GM12878 (cell line): ENCODE measurements at regions not wholly inside any gene's neighbourhood (a gene's known extent, or its start where the extent isn't known, plus 50 kb on each side); places are given as distances from the start of the nearest gene placed in this dataset.

Source experiments
- ATAC-seq: fragments of 200-7000 bp; cut with Tn5 transposase; 3 replicates; pipeline ENCODE4 v1.9.1; 2020; ENCODE audit warnings: mild to moderate bottlenecking, moderate library complexity
- BruUV-seq: library from RNA; stranded (reverse); fragments of 400-500 nt; replicated peaks from 2 replicates; lab custom pipeline; 2021; lab: Mats Ljungman, UMichigan
- CTCF ChIA-PET: fragments of 300-600 bp; sonication (Branson Sonifier 250); formaldehyde crosslinking; extraction: SDS; loops from one replicate; lab custom pipeline; 2021; ENCODE audit warnings: inconsistent platforms; lab: Yijun Ruan, JAX
- POLR2A ChIA-PET: fragments of 350-600 bp; formaldehyde crosslinking; extraction: SDS; loops from one replicate; lab custom pipeline; 2021; ENCODE audit warnings: inconsistent platforms; lab: Charles Lee
- RAD21 ChIA-PET: fragments of 300-600 bp; sonication (Branson Sonifier 250); formaldehyde crosslinking; loops from one replicate; lab custom pipeline; 2023; ENCODE audit warnings: antibody characterized with exemption; ENCODE audit not compliant: unreplicated experiment; lab: Charles Lee
- SMC1A ChIA-PET: fragments of 300-600 bp; sonication (Branson Sonifier 250); formaldehyde crosslinking; loops from one replicate; lab custom pipeline; 2023; ENCODE audit not compliant: unreplicated experiment, uncharacterized antibody; lab: Charles Lee
- DNase-seq: peaks from one replicate; pipeline ENCODE4 v3.0.0-alpha.2; 2011; ENCODE audit warnings: low read depth, low spot score
- FAIRE-seq: peaks from 3 replicates; lab custom pipeline; 2011; peaks lifted over from hg19 to GRCh38; lab: Jason Lieb, UNC
- H2AFZ ChIP-seq: 2 replicates; pipeline ENCODE4 v1.6.0; 2011; ENCODE audit warnings: low read depth, low read length, control low read depth; ENCODE audit not compliant: control insufficient read depth
- H3K27ac ChIP-seq: 2 replicates; pipeline ENCODE4 v1.5.1; 2011; ENCODE audit warnings: control low read depth; ENCODE audit not compliant: control insufficient read depth, insufficient read depth
- H3K27me3 ChIP-seq, 2 experiments: replicated peaks in 1 of 2; 2 replicates each; pipeline versions ENCODE4 v1.6.0 to v1.6.1; 2011; ENCODE audit warnings: low read length in 1 of 2; ENCODE audit not compliant: control insufficient read depth in 2 of 2, insufficient read depth in 2 of 2
- H3K36me3 ChIP-seq, 2 experiments: 2 replicates each; pipeline ENCODE4 v1.5.1; 2011; ENCODE audit warnings: low read length in 1 of 2; ENCODE audit not compliant: control insufficient read depth in 2 of 2, insufficient read depth in 2 of 2
- H3K4me1 ChIP-seq: 2 replicates; pipeline ENCODE4 v1.6.1; 2011; ENCODE audit warnings: mild to moderate bottlenecking, low read length, moderate library complexity, mixed read lengths; ENCODE audit not compliant: control insufficient read depth, insufficient read depth
- H3K4me2 ChIP-seq: 2 replicates; pipeline ENCODE4 v1.6.0; 2011; ENCODE audit warnings: control low read depth; ENCODE audit not compliant: control insufficient read depth, insufficient read depth
- H3K4me3 ChIP-seq: fragments of 200-600 bp; sonication (generic); 2 replicates; pipeline ENCODE4 v1.5.1; 2016
- H3K79me2 ChIP-seq: 2 replicates; pipeline ENCODE4 v1.6.0; 2011; ENCODE audit warnings: low read length; ENCODE audit not compliant: control insufficient read depth, insufficient read depth
- H3K9ac ChIP-seq: 2 replicates; pipeline ENCODE4 v1.8.0; 2011; ENCODE audit warnings: low read length, control low read depth, mixed read lengths; ENCODE audit not compliant: control insufficient read depth, insufficient read depth
- H3K9me3 ChIP-seq: replicated peaks from 3 replicates; pipeline ENCODE4 v1.5.1; 2011; ENCODE audit warnings: mild to moderate bottlenecking, low read length; ENCODE audit not compliant: control insufficient read depth, insufficient read depth
- H4K20me1 ChIP-seq: 2 replicates; pipeline ENCODE4 v1.6.0; 2011; ENCODE audit not compliant: control insufficient read depth, insufficient read depth
- CEBPB ChIP-seq, 2 experiments: fragments of 150-350 bp in 1 of 2; IDR thresholded peaks; 2 replicates each; pipeline ENCODE4 v1.6.1; 2012 to 2014; ENCODE audit warnings: low read depth in 2 of 2, low read length in 2 of 2, borderline replicate concordance in 1 of 2, inconsistent platforms in 1 of 2
- CREB1 ChIP-seq: IDR thresholded peaks from 2 replicates; pipeline ENCODE4 v1.6.1; 2012; ENCODE audit warnings: low read depth, mild to moderate bottlenecking, inconsistent platforms
- HDAC6 ChIP-seq: fragments of 200-600 bp; sonication (generic); IDR thresholded peaks from one replicate; pipeline ENCODE4 v1.8.0; 2017; ENCODE audit warnings: antibody characterized with exemption; ENCODE audit not compliant: unreplicated experiment
- IKZF1 ChIP-seq: fragments of 450-650 bp; conservative IDR thresholded peaks from 2 replicates; pipeline ENCODE4 v1.6.1; 2017; ENCODE audit warnings: antibody characterized with exemption, mild to moderate bottlenecking
- IRF4 ChIP-seq: IDR thresholded peaks from 2 replicates; pipeline ENCODE4 v1.6.1; 2011; ENCODE audit warnings: low read depth, low read length
- NFYB ChIP-seq: IDR thresholded peaks from 2 replicates; pipeline ENCODE4 v1.6.1; 2011; ENCODE audit warnings: low read depth, mild to moderate bottlenecking, low read length, improper control_type of control experiment, moderate library complexity; ENCODE audit not compliant: insufficient read depth
- PML ChIP-seq: IDR thresholded peaks from 2 replicates; pipeline ENCODE4 v1.6.1; 2012; ENCODE audit warnings: low read length, inconsistent platforms
- RAD21 ChIP-seq: IDR thresholded peaks from 2 replicates; pipeline ENCODE4 v1.6.1; 2011; ENCODE audit warnings: mild to moderate bottlenecking, low read depth, low read length, moderate library complexity; ENCODE audit not compliant: insufficient read depth
- RELA ChIP-seq: fragments of 450-650 bp; IDR thresholded peaks from 2 replicates; pipeline ENCODE4 v1.8.0; 2014; ENCODE audit warnings: borderline replicate concordance; ENCODE audit not compliant: partially characterized antibody
- SMAD1 ChIP-seq: fragments of 450-650 bp; IDR thresholded peaks from 2 replicates; pipeline ENCODE4 v1.6.1; 2018; ENCODE audit warnings: mild to moderate bottlenecking, low read depth; ENCODE audit not compliant: partially characterized antibody
- WGBS: methylation state at CpG from one replicate; pipeline ENCODE4 v1.1.6; 2016; ENCODE audit warnings: low lambda C conversion rate; ENCODE audit not compliant: insufficient replicate concordance, insufficient coverage; ENCODE audit errors: missing lambda C conversion rate; 5-methylcytosine and 5-hydroxymethylcytosine counted together
- in situ Hi-C: fragments of 300-500 bp; cut with MboI; formaldehyde crosslinking; loops from 9 replicates; pipeline ENCODE4 v1.14.3; 2018; ENCODE audit warnings: mixed read lengths
- intact Hi-C: fragments of 100-400 bp; cut with micrococcal nuclease; formaldehyde crosslinking; loops from one replicate; pipeline ENCODE4 v1.14.2; 2022; ENCODE audit not compliant: unreplicated experiment
- TF ChIP-seq, protein P1 (sequence below): IDR thresholded peaks from 2 replicates; pipeline ENCODE4 v1.6.1; 2012; ENCODE audit warnings: low read depth, low read length, improper control_type of control experiment

DNA sequence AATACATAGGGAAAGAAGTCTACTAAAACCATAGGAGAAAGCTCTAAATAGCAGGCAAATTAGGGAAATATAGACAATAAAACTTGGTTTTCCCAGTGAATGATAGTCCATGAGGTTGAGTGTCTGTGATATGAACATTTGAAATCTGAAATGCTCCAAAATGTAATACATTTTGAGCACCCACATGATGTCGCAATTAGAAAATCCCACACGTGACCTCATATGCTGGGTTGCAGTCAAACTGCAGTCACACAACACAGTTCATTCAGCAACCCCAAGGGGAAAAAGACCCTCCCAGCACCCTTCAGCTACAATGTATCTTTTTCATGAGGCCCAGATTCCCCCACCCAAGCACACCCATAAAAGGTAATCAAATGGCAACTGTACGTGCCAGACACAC, 155.6 kb downstream of the BTC start (continued):
- TF ChIP-seq RELA (no peak), PML (no peak), NFYB (no peak), IKZF1 (no peak), IRF4 (no peak)
- TF ChIP-seq, protein P1, sequence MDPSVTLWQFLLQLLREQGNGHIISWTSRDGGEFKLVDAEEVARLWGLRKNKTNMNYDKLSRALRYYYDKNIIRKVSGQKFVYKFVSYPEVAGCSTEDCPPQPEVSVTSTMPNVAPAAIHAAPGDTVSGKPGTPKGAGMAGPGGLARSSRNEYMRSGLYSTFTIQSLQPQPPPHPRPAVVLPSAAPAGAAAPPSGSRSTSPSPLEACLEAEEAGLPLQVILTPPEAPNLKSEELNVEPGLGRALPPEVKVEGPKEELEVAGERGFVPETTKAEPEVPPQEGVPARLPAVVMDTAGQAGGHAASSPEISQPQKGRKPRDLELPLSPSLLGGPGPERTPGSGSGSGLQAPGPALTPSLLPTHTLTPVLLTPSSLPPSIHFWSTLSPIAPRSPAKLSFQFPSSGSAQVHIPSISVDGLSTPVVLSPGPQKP = no peak

DNA sequence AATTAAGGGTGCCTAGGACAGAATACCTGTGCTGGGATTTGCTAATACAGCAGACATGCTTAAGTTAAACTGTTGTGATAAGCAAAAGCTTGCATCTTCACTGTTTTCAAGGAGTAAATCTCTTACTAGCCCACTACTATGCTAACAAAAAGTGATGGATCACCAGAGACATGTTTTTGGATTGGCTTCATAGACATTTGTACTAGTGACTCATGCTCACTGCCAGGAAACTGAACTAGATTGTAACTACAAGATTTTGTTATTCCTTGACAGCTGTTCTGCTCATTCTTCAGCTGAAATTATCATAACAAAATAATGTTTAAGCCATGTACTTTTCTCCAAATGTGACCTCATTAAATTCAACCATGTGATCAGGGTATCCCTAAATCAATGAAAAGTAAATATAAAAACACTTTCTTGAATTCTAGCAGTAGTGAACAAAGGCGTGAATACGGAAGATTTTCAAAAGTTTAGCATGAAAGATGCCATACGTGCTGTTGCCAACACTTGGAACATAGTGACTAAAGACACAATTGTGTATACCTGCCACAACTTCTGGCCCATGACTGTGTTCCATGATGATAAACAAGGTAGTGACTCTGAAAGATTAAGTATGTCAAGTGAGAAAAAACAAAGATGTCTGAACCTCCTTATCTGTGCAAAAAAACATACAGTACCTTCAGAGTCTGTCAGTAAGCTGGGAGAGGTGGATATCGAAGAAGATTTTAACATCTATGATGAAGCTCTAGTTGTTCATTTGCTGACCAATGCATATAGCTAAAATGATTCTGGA, 154.0 kb downstream of the BTC start:
- CTCF ChIA-PET = interaction anchor here (0.6 to 1.4 kb wide), 3 partner anchors 14 to 31 kb away, joined by 3 to 4 read pairs (median 3); no protein-coding TSS in a partner anchor
- intact Hi-C loops (no loop called here), in situ Hi-C loops (no loop called here)
- Histone ChIP-seq H3K36me3 (no peaks in the 10 kb centered on the region), H3K4me3 (no peak overlapping the region), H3K27ac (no peak overlapping the region), H2AFZ (no peak overlapping the region), H3K9me3 (no peaks in the 10 kb centered on the region), H3K9ac (no peak overlapping the region), H3K27me3 (no peaks in the 10 kb centered on the region), H3K79me2 (no peaks in the 10 kb centered on the region), H3K4me2 (no peak overlapping the region), H3K4me1 (no peaks in the 10 kb centered on the region), H4K20me1 (no peaks in the 10 kb centered on the region)
- FAIRE-seq = no peak
- no peak for TF ChIP-seq CEBPB (IDR thresholded peaks at IDR 0.05; ENCODE audit: borderline replicate concordance in 1 of 2, low read depth in 2 of 2, low read length in 2 of 2)
- TF ChIP-seq SMAD1 = no peak
- no peak for TF ChIP-seq RAD21
- no peak for TF ChIP-seq CREB1
- TF ChIP-seq HDAC6 = no peak
- RAD21 ChIA-PET = no interaction called here
- POLR2A ChIA-PET = no interaction called here
- SMC1A ChIA-PET = interaction anchor here (0.9 to 1.6 kb wide), 5 partner anchors 9 to 14 kb away, joined by 3 to 6 read pairs (median 4); no protein-coding TSS in a partner anchor
- BruUV-seq = no TSS peak
- DNase-seq = no peak
- ATAC-seq = peak; percentile 35
- WGBS = 21% methylated on average over 4 of the region's 4 CpGs
